Activated CD4-positive, alpha-beta memory T cell treated with anti-CD3 and anti-CD28 coated beads for 36 hours (primary cell): ENCODE measurements at regions not wholly inside any gene's neighbourhood (a gene's known extent, or its start where the extent isn't known, plus 50 kb on each side); places are given as distances from the start of the nearest gene placed in this dataset.

Experiments used
- CTCF ChIA-PET: fragments of 350-600 bp; sonication (Branson Sonifier 250); formaldehyde crosslinking; loops from one replicate; lab custom pipeline; 2021; ENCODE audit warnings: antibody characterized with exemption, inconsistent platforms; lab: Charles Lee
- POLR2A ChIA-PET: fragments of 350-600 bp; sonication (Branson Sonifier 250); formaldehyde crosslinking; loops from one replicate; lab custom pipeline; 2021; ENCODE audit warnings: antibody characterized with exemption; lab: Charles Lee
- DNase-seq: peaks from one replicate; pipeline ENCODE4 v3.0.0-alpha.2; 2020
- H3K27ac Mint-ChIP-seq: one replicate; pipeline ENCODE4 v1.8.0; 2021; ENCODE audit warnings: mixed read lengths
- H3K27me3 Mint-ChIP-seq: one replicate; pipeline ENCODE4 v1.8.0; 2021; ENCODE audit warnings: mixed read lengths
- H3K36me3 Mint-ChIP-seq: one replicate; pipeline ENCODE4 v1.8.0; 2021; ENCODE audit warnings: mixed read lengths
- H3K4me1 Mint-ChIP-seq: one replicate; pipeline ENCODE4 v1.8.0; 2021; ENCODE audit warnings: low read depth, mixed read lengths
- H3K4me3 Mint-ChIP-seq: one replicate; pipeline ENCODE4 v1.8.0; 2021; ENCODE audit warnings: mild to moderate bottlenecking, mixed read lengths
- H3K9me3 Mint-ChIP-seq: one replicate; pipeline ENCODE4 v1.8.0; 2021; ENCODE audit warnings: mixed read lengths
- intact Hi-C: fragments of 100-400 bp; cut with micrococcal nuclease; formaldehyde crosslinking; loops from one replicate; pipeline ENCODE4 v1.15.1; 2023

- Mint-ChIP-seq H3K9me3 (peaks cover 4% of the 10 kb centered on the region), H3K4me1 (no peaks in the 10 kb centered on the region), H3K36me3 (no peaks in the 10 kb centered on the region), H3K4me3 (no peak overlapping the region), H3K27ac (no peak overlapping the region), H3K27me3 (no peaks in the 10 kb centered on the region)
- ChIA-PET CTCF (no interaction called here), POLR2A (no interaction called here)
- intact Hi-C loops: no loop called here
- no peak for DNase-seq
Measured at GRCh38 chr2:16413947-16414346, 251.7 kb downstream of the CYRIA start.

GRCh38 chr2:16413285-16413684, 252.3 kb downstream of the CYRIA start:
- no peaks in the 10 kb centered on the region for H3K4me1 Mint-ChIP-seq
- ChIA-PET CTCF (no interaction called here), POLR2A (no interaction called here)
- intact Hi-C loops: no loop called here
- H3K36me3 Mint-ChIP-seq: no peaks in the 10 kb centered on the region
- no peak overlapping the region for H3K27ac Mint-ChIP-seq
- no peaks in the 10 kb centered on the region for H3K27me3 Mint-ChIP-seq
- no peak for DNase-seq
- peaks cover 4% of the 10 kb centered on the region for H3K9me3 Mint-ChIP-seq
- no peak overlapping the region for H3K4me3 Mint-ChIP-seq

- H3K27me3 Mint-ChIP-seq: no peaks in the 10 kb centered on the region
- no peak overlapping the region for H3K27ac Mint-ChIP-seq
- CTCF ChIA-PET: no interaction called here
- no peaks in the 10 kb centered on the region for H3K4me1 Mint-ChIP-seq
- H3K4me3 Mint-ChIP-seq: no peak overlapping the region
- POLR2A ChIA-PET: no interaction called here
- H3K36me3 Mint-ChIP-seq: no peaks in the 10 kb centered on the region
- H3K9me3 Mint-ChIP-seq: peaks cover 4% of the 10 kb centered on the region
- no peak for DNase-seq
- intact Hi-C loops: no loop called here
Measured at GRCh38 chr2:16412321-16413030, 253.2 kb downstream of the CYRIA start.

- ChIA-PET CTCF (no interaction called here), POLR2A (no interaction called here)
- intact Hi-C loops: no loop called here
- Mint-ChIP-seq H3K9me3 (peaks cover 4% of the 10 kb centered on the region), H3K27me3 (no peaks in the 10 kb centered on the region), H3K4me1 (no peaks in the 10 kb centered on the region), H3K4me3 (no peak overlapping the region), H3K27ac (no peak overlapping the region), H3K36me3 (no peaks in the 10 kb centered on the region)
- no peak for DNase-seq
Measured at GRCh38 chr2:16411788-16412187, 253.8 kb downstream of the CYRIA start.

GRCh38 chr2:16409849-16410248, 255.8 kb downstream of the CYRIA start:
- Mint-ChIP-seq H3K36me3 (no peaks in the 10 kb centered on the region), H3K4me1 (no peaks in the 10 kb centered on the region), H3K9me3 (no peaks in the 10 kb centered on the region), H3K27me3 (no peaks in the 10 kb centered on the region), H3K27ac (no peak overlapping the region), H3K4me3 (no peak overlapping the region)
- ChIA-PET POLR2A (no interaction called here), CTCF (no interaction called here)
- DNase-seq: no peak
- intact Hi-C loops: no loop called here

GRCh38 chr2:16409006-16409390, 256.6 kb downstream of the CYRIA start:
- intact Hi-C loops: no loop called here
- no peak for DNase-seq
- Mint-ChIP-seq H3K4me3 (no peak overlapping the region), H3K9me3 (no peaks in the 10 kb centered on the region), H3K36me3 (no peaks in the 10 kb centered on the region), H3K27ac (no peak overlapping the region), H3K4me1 (no peaks in the 10 kb centered on the region), H3K27me3 (no peaks in the 10 kb centered on the region)
- ChIA-PET POLR2A (no interaction called here), CTCF (no interaction called here)

- Mint-ChIP-seq H3K4me1 (no peaks in the 10 kb centered on the region), H3K9me3 (no peaks in the 10 kb centered on the region), H3K27me3 (no peaks in the 10 kb centered on the region), H3K27ac (no peak overlapping the region), H3K4me3 (no peak overlapping the region), H3K36me3 (no peaks in the 10 kb centered on the region)
- ChIA-PET CTCF (no interaction called here), POLR2A (no interaction called here)
- no peak for DNase-seq
- intact Hi-C loops: no loop called here
Measured at GRCh38 chr2:16408331-16409005, 257.2 kb downstream of the CYRIA start.

- no peak for DNase-seq
- no peak overlapping the region for H3K4me3 Mint-ChIP-seq
- intact Hi-C loops: no loop called here
- ChIA-PET POLR2A (no interaction called here), CTCF (no interaction called here)
- no peaks in the 10 kb centered on the region for H3K27me3 Mint-ChIP-seq
- H3K36me3 Mint-ChIP-seq: no peaks in the 10 kb centered on the region
- H3K4me1 Mint-ChIP-seq: no peaks in the 10 kb centered on the region
- H3K9me3 Mint-ChIP-seq: no peaks in the 10 kb centered on the region
- H3K27ac Mint-ChIP-seq: no peak overlapping the region
Measured at GRCh38 chr2:16407358-16407757, 258.3 kb downstream of the CYRIA start.

GRCh38 chr2:16406496-16407289, 258.9 kb downstream of the CYRIA start:
- Mint-ChIP-seq H3K4me3 (no peak overlapping the region), H3K9me3 (no peaks in the 10 kb centered on the region), H3K36me3 (no peaks in the 10 kb centered on the region), H3K27me3 (no peaks in the 10 kb centered on the region), H3K4me1 (no peaks in the 10 kb centered on the region), H3K27ac (no peak overlapping the region)
- intact Hi-C loops: no loop called here
- CTCF ChIA-PET: no interaction called here
- POLR2A ChIA-PET: no interaction called here
- DNase-seq: no peak

GRCh38 chr2:16405551-16405950, 260.1 kb downstream of the CYRIA start:
- Mint-ChIP-seq H3K9me3 (no peaks in the 10 kb centered on the region), H3K4me1 (no peaks in the 10 kb centered on the region), H3K4me3 (no peak overlapping the region), H3K27me3 (no peaks in the 10 kb centered on the region), H3K27ac (no peak overlapping the region), H3K36me3 (no peaks in the 10 kb centered on the region)
- ChIA-PET CTCF (no interaction called here), POLR2A (no interaction called here)
- intact Hi-C loops: no loop called here
- DNase-seq: no peak

GRCh38 chr2:16404551-16405300, 260.9 kb downstream of the CYRIA start:
- Mint-ChIP-seq H3K27ac (no peak overlapping the region), H3K36me3 (no peaks in the 10 kb centered on the region), H3K9me3 (no peaks in the 10 kb centered on the region), H3K4me1 (no peaks in the 10 kb centered on the region), H3K27me3 (no peaks in the 10 kb centered on the region), H3K4me3 (no peak overlapping the region)
- POLR2A ChIA-PET: no interaction called here
- DNase-seq: no peak
- CTCF ChIA-PET: no interaction called here
- intact Hi-C loops: no loop called here

- no peaks in the 10 kb centered on the region for H3K4me1 Mint-ChIP-seq
- H3K27me3 Mint-ChIP-seq: no peaks in the 10 kb centered on the region
- no peaks in the 10 kb centered on the region for H3K36me3 Mint-ChIP-seq
- DNase-seq: no peak
- ChIA-PET CTCF (no interaction called here), POLR2A (no interaction called here)
- H3K4me3 Mint-ChIP-seq: no peak overlapping the region
- H3K9me3 Mint-ChIP-seq: no peaks in the 10 kb centered on the region
- H3K27ac Mint-ChIP-seq: no peak overlapping the region
- intact Hi-C loops: no loop called here
Measured at GRCh38 chr2:16404146-16404545, 261.5 kb downstream of the CYRIA start.
